ENCODE measurements at regions not wholly inside any gene's neighbourhood (a gene's known extent, or its start where the extent isn't known, plus 50 kb on each side); places are given as distances from the start of the nearest gene placed in this dataset.
A peak's percentile ranks its signal among the peaks of the same experiment; 100 is the strongest.
"Not testable (repeated sequence)": the region's sequence is repeated elsewhere in the genome, so short reads cannot be mapped to it uniquely, and the experiment has no call there.

DNA sequence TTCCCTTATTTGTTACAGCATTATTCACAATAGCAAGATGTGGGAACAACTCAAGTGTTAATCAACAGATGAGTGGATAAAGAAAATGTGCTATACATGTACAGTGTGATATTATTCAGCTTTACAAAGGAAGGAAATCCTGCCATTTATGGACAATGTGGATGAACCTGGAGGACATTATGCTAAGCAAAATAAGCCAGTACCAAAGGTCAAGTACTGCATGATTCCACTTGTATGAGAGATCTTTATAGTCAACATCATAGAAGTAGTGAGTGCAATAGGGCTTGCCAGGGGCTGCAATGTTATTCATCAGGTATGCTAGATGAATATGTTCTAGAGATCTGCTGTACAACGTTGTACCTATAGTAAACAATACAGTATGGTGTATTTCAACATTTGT is 138.5 kb upstream of the AGR3 start:
- no peak for DNase-seq

DNA sequence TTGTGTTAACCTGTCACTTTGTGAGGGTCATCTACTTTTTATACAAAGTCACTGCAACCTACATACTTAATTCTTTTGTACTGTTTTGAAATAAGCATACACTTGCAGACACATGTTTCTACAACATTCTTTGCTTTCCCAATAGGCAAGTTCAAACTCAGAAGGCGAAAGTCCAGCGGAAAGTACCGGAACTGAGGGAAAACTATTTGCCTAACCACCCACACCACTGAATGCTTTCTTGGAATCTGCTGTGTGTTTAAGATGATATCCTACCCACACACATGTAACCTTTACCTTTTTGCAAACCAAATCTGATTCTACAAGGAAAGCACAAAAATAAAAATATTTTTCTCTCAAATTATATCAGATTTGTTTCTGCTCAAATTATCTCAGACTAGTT is 139.4 kb upstream of the AGR3 start:
- peak; percentile 28 for DNase-seq

DNA sequence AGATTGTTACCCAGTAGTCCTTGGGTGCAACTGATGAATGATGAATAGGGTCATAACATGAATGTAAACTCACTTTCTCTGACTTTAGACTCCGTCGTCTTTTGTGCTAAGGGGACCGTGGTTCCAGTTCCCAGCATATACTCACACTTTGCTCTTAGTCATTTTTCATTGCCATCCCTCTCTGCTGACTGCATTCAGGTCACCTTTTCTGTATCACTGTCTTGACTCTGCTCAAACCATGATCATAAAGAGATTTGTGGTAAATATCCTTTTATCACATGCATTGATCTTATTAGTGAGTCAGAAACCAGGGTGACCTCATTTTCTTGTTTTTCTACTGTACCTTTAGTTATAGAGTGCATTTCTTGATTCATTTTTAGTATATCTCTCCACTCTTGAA is 141.1 kb upstream of the AGR3 start:
- DNase-seq, result no peak

DNA sequence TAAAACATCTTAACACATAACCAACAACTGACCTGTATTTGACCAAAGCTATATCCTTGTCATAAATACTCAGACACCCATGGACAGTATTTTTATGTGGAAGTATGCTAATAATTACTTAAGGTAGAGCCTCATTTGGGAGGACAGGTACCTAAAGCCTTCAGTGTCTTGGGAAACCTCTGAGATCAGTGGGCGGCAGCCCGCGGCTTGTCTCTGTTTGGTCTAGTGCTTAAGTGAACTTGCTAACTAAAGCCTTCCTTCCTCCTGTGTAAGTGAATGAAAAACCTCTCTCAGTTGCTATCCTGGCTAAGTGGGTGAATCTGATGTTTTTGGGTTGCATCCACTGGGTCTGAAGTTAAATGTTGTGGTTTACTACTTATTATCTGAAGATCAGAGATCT is 144.5 kb upstream of the AGR3 start:
- no peak for DNase-seq

DNA sequence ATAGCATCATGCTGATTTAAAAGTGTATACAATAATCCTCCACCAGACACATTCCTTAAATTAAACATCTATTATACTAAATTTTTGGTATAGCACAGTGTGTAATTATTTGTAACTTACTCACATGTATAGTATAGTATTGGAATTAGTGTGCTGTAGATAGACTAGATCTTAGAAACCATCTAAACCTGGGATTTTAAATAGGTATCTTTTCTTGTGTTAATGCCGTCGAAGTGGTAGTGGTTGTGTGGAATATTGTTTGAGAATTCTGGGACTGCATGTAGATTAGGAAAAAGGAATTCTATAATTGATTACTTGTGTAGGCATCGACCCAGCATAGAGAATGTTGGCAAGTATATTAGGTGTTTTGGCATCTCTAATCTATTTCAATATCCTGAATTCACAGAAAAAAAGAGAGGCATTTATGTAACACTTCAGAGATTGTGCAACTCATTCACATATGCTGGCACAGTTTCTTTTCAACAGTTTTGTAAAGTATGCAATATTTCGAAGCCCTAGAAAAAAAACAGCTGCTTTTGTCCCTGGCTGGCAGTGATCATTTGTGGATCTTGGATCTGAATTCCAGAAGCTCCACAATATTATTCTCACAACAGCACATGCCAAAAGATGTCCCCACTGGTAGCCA is 145.5 kb upstream of the AGR3 start:
- no peak for DNase-seq

DNA sequence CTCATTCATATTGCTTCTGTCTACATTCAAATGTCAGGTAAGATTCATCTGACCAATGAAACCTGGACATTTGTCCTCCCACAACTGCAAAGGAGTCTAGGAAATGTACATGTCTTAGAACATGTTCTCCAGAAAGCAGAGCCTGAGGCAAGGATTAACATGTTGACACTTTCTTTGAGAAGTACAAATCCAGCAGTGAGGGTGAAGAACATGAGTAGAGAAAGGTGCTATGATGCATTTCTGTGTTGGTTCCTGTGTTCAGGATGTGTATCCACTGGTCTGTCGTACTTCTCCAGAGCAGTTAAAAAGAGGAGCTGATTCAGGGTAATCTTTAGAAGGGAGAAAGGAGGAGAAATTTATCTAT is 146.0 kb upstream of the AGR3 start:
- no peak for DNase-seq

DNA sequence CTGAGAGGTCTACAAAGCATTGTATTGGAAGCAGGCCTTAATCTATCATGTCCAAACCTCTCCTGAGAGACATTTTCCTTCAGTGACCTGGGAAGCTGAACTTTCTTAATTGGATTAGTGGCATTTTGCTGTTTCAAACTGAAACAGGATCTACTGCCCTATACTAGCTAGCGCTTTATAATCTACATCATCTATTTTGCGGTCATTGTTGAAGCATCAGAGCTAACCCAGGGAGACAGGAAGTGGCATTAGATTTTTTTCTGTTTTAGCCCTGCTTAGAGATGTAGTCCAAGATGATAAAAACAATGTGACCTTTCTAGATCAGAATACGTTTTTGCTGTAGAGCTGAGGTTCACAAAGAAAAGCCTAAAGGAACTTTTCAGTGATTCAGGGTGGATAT is 147.4 kb upstream of the AGR3 start:
- DNase-seq, result no peak

DNA sequence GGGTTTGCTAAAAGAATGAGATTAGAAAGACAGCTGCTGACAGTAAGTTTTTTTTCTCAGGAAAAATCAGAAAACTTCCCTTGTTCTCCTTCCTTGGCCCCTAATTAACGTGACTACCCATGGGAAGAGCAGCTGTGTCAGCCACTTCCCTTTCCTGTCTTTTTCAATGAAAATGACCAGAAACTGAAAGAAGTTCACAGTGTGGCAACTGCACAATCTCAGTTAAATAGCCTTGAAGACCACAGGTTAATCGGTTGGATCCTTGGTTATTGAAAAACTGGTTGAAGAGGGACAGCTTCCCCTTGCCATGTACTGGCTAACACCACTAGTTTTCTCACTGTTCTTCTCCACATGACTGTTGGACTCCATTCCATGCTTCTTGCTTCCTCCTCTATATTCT is 148.8 kb upstream of the AGR3 start:
- DNase-seq, result no peak

DNA sequence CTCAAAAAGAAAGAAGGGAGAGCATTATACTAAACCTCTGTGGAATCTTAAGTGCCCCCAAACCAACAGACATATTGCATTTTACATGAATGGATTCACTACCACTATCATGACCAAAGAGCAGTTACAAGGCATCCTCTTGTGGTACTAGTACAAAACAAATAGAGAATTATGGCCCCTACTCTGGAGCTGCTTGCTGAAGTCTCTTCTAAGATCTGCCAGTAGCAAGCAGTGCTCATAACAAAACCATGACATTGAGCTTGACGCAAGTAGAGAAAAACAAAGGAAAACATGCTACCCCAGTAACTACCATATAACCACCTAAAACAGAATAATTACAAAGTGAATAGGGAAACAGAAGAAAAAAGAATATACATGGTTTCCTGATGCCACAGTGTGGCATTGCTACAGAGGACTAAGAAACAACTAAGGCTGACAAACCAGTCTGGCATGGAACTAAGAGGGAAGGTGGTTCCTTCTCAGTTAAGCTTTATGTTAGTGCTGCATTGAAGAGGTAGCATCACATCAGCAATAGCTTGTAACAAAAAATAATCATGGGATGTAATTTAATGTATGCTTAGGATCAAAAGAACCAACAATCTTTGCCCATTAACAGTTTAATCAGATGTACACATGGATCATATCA is 150.2 kb upstream of the AGR3 start:
- no peak for DNase-seq

DNA sequence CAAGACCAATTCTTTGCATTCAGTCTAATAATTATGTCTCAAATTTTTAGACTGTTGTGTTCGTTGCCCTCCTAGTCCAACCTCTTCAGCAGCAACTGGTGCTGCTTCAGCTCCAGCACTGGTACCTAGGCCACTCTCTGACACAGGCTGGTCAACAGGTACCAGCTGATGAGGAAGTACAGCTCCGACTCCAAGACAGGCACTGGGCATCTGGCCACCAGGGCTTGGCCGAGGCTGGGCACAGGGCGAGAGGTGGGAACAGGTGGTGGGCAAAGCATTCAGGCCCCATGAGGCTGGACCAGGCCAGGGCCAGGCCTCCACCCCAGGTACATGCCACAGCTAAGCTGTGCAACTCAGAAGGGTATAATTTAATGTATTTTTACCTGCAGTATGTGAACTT is 151.5 kb upstream of the AGR3 start:
- DNase-seq, result no peak

DNA sequence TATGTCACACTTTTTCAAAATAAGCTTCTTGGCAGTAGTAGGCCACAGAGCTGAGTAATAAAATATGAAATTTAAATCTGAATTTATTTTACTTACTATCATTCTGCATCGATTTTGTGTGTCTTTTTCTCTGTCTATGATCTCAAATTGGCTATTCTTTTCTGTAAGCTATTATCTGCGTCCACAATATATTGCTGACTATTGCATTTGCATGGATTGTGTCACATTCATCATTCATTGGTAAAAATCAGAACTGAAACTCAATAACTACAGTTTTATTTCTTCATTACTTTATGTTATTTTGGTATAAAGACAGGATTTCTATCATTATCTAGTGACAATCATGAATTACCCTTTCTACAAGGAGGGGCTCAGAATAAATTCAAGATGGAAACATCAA is 154.8 kb upstream of the AGR3 start:
- no peak for DNase-seq

DNA sequence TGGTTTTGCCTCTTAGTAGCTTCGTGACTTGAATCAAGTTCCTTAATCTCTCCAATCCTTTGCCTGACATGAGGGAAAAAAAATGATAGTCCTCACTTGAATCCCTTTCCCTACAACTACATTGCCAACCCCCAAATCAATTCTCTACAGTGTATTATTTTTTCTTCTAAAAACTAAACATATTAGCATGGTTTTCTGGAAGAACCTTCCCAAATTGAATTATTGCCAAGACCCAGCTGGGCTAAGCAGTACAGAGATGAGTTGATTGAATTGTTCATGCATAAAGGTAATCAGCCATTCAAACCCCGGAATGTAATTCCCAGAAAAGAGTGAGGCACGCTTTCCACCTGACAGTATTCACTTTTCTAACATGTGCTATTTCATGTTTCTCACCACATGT is 155.6 kb upstream of the AGR3 start:
- DNase-seq, result no peak

DNA sequence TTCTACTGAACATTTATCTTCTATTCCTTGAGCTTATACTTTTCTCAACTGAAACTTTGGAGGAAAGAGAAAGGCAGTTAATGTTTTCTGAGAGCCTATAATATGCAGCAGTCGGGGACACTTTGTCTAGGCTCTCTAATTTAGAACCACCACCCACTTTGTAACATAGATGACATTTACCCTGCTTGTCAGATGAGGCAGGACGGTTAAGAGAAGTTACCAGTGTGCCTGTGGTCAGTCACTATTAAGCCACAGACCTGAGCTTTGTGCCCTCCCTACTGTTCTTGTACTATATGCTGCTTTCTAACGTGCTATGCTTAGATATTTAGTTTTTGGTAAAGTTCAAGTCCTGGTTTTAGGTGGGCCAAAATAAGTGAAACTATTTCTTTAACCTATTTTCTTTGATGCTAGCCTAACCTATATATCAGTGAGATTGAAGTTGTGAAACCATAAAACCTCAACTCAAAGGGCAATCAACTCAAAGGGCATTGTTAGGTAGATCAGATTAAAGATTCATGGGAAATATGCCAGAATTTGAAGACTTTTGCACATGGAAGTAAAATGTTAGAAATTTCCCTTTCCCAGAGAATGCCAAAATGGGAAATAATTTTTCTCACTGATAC is 156.5 kb upstream of the AGR3 start:
- no peak for DNase-seq

DNA sequence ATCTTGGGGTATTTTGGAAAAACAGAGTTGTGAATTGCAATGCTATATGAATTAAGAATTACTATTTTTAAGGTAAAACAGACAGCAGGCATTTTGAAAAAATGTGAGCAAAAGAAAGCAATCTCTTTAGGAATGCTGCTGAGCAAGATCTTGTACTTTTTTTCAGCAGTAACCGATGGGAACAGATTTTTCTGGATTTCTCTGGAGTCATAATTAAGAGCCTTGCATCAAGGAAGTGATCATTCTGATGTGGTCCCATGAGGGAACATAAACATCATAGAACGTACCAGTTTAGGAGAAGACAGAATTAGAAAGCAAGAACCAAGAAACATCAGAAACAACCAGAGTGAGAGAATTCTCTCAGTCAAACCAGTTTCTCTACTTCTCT is 157.0 kb upstream of the AGR3 start:
- no peak for DNase-seq

DNA sequence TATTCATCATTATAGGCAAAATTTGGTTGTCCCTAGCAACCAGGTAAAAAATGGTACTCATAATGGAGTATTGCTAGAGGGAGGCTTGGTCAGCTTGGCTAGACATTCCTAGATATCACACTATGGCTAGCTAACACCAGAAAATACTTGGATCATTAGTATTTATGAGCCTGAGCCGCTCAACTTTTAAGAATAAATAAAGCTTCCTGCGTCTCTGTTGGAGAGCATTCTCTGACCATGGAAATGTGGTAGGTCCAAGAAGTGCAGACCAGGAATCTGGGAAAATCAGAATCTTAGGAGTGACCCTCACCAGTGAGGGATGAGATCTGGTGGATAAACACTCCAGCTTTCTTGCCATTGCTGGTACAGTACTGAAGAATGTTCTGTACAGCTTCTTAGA is 157.6 kb upstream of the AGR3 start:
- DNase-seq, result no peak

DNA sequence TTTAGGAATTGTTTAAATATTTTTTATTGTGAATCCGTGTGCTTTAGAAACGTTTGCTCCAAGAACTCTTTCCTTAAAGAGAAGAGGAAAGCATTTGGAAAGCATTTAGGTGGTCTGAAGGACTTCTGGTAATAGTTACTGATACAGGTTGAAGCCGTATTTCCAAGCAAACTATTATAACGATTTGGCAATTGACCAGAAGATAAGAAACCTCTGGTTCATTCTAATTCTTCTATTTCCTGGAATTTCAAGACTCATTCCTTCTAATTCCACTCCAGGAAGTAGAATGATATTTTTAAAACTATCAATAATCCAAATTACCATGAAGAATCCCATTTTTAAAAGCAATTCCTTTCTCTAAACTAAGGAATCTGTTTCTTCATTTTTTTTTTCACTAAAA is 158.9 kb upstream of the AGR3 start:
- DNase-seq, result no peak

DNA sequence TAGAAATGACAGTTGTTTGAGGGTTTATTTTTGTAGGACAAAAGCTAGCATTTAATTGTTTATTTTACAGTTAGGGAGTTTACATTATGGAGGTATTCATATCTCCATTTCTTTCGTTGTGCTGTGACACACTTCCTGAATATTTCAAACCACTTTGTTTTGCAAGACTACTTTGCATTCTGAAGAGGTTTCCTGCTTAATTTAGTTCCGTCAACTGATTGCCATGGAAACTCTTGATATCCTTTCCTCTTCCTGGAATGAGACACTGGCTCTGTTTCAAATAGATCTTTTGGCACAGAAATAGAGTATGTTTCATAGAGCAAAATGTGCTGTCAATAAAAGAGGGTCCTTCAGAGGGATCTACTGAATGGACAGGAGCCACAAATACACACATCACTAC is 159.5 kb upstream of the AGR3 start:
- no peak for DNase-seq

DNA sequence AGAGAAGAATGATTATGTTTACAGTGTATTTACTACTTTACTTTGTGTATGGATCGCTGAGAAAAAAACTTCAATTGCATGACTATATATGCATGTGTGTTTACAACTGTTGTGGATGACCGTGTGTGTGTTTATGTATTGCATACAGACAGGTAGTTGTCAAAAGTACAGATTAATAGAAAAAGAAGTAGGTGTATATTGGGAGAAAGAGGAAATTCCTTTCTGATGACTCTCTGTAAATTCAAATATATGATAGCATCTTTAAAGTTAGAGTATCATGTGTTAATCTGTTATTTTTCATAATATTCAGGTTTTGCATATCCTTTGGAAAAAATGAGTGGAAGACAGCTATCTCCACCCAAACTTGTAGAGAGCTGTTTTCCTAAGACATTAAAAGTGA is 160.4 kb upstream of the AGR3 start:
- no peak for DNase-seq

DNA sequence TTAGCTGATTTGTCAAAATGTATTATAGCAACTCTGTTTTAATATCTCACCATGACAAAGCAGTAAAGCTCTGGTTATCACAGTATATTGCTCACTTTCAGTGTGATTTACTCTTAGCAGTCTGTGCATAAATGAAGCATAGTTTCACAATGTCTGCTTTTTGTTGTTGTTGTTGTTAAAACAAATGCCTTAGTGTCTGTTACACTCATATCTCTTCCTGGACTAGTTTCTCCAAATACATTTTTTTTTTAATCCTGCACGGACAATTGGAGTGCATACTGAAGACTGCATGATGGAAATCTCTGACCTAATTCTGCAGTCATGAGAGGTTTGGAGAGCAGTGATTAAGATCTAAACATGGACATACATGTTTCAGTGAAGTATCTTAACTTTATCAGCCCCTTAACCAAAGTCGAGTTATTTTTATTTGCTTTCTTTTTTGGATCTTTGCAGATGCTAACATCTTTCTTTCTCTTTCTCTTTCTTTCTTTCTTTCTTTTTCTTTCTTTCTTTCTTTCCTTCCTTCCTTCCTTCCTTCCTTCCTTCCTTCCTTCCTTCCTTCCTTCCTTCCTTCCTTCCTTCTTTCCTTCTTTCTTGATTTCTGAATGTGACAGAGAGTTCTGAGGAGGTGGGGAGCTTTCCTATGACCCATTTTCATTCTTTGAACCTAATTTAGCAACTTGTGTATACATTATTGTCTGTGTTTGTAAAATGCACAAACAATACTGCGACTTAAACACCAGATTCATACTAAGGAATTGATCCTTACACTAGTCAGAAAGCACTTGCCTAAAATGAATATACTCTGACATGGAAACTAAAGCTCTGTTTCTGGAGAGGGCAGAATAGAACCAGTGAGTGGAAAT is 161.5 kb upstream of the AGR3 start:
- no peak for DNase-seq

DNA sequence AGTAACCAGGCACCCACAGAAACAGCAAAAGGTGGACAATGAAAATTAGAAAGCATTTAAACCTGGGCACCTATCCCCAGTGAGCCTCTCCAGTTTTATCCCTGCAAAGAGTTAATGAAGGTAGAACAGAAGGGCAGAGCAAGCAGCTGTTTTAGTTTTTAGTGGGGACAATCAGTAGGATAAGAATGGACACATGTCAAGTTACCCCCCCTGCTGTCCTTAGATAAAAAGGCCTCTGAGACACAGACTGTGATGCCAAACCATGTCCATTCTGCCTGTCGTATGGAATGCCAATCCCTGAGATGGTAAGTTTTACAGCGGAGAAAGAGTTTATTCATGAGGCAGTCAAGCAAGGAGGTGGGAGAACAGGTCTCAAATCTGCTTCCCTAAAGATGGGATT is 162.6 kb upstream of the AGR3 start:
- DNase-seq, result no peak

DNA sequence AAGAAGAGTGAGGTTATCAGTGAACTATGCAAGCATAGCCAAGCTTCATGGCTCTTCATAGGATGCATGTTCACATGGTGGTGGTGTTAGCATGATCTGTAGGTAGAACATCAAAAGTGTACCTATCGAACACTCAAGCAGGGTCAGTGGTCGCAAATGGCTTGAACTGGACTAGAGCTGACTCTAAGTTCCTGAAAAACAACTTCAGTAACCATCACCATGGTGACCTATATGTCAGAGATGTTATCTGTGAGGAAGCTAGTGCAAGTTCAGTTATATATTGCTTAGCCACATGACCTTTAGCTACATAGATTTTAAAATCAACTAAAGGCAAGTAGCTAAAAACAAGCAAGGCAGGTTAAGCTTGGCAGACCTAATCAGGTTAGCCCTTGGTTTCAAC is 163.1 kb upstream of the AGR3 start:
- DNase-seq, result no peak

DNA sequence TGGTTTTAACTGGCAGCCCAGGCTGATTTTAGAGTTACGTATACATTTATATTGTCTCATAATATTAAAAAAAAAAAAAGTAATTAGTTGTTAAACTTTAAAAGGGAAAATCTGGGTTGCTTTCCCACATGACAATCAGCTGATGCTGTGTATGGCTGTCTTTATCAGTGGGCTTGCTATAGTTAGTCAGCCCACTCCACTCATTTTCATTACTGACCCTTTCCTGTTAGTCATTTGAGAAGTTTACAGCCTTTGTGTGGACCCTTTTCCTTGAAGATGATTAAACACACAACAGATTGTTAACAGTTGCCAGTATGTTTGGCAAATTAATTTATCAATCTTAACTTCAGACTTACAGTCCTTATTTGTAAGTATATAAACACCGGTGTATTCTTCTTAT is 164.5 kb upstream of the AGR3 start:
- DNase-seq, result no peak

DNA sequence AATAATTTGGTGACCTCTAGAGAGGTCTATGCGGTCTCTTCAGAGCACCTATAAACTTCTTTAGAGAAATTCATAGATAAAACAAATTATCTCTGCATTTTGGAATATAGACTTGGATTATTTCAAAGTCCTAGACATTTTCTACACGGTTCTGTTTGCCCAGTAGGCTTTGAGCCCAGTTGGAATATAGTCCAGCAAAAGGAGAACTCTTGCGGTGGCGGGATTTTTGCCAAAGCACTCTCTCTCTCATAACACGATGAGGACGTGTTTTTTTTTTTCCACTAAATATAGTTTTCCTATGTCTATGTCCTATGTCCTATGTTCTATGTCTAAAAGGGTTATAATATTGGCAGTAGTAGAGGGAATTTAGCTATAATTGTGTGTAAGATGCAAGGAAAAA is 164.9 kb upstream of the AGR3 start:
- no peak for DNase-seq

DNA sequence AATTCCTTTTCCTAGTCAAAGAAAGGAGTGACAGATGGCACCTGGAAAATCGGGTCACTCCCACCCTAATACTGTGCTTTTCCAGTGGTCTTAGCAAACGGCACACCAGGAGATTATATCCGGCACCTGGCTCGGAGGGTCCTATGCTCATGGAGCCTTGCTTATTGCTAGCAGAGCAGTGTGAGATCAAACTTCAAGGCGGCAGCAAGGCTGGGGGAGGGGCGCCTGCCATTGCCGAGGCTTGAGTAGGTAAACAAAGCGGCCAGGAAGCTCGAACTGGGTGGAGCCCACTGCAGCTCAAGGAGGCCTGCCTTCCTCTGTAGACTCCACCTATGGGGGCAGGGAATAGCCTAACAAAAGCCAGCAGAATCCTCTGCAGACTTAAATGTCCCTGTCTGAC is 171.4 kb upstream of the AGR3 start:
- DNase-seq, result not testable (repeated sequence)

Measured in femur (tissue), 1 donor.